HCT116 (cell line): ENCODE measurements at regions not wholly inside any gene's neighbourhood (a gene's known extent, or its start where the extent isn't known, plus 50 kb on each side); places are given as distances from the start of the nearest gene placed in this dataset.

Experiments used
- CTCF ChIP-seq, 3 experiments: fragments of 200-600 bp in 1 of 3; sonication (generic) in 1 of 3; IDR thresholded peaks in 2 of 3; conservative IDR thresholded peaks in 1 of 3; 2 replicates each; pipeline ENCODE4 v1.5.1; 2012 to 2017; ENCODE audit warnings: low read depth in 2 of 3, low read length in 2 of 3, antibody characterized with exemption in 1 of 3, borderline replicate concordance in 1 of 3, control low read depth in 1 of 3, mild to moderate bottlenecking in 1 of 3, mixed read lengths in 1 of 3, mixed run types in 1 of 3, moderate library complexity in 1 of 3; ENCODE audit not compliant: insufficient read depth in 1 of 3
- MAX ChIP-seq: IDR thresholded peaks from 2 replicates; pipeline ENCODE4 v1.6.1; 2012
- TCF7L2 ChIP-seq: IDR thresholded peaks from 2 replicates; pipeline ENCODE4 v1.7.0; 2011; ENCODE audit warnings: borderline replicate concordance, inconsistent platforms; ENCODE audit not compliant: insufficient read depth, insufficient read length; ENCODE audit errors: extremely low read depth

GRCh38 chr6:105808571-105808970 is 277.6 kb upstream of the PRDM1 start:
- no peak for TF ChIP-seq CTCF (IDR thresholded peaks at IDR 0.05 in 2 of 3, conservative IDR thresholded peaks at IDR 0.05 in 1 of 3; ENCODE audit: borderline replicate concordance in 1 of 3, insufficient read depth in 1 of 3, low read depth in 2 of 3, low read length in 2 of 3)
- TF ChIP-seq TCF7L2, result no peak
- no peak for TF ChIP-seq MAX
